Endothelial cell of umbilical vein (primary cell): ENCODE measurements at regions not wholly inside any gene's neighbourhood (a gene's known extent, or its start where the extent isn't known, plus 50 kb on each side); places are given as distances from the start of the nearest gene placed in this dataset.

ENCODE experiments used
- BruUV-seq: library from RNA; stranded (reverse); fragments of 400-500 nt; replicated peaks from 2 replicates; lab custom pipeline; 2021; lab: Mats Ljungman, UMichigan
- CTCF ChIA-PET: fragments of 300-600, 350-600 bp; sonication (Branson Sonifier 250); formaldehyde crosslinking; loops from one replicate; lab custom pipeline; 2021; ENCODE audit warnings: antibody characterized with exemption, inconsistent platforms; lab: Charles Lee
- POLR2A ChIA-PET: fragments of 300-600, 350-600 bp; sonication (Branson Sonifier 250); formaldehyde crosslinking; loops from one replicate; lab custom pipeline; 2021; ENCODE audit warnings: antibody characterized with exemption, inconsistent platforms; lab: Charles Lee
- DNase-seq: peaks from one replicate; pipeline ENCODE4 v3.0.0-alpha.2; 2011; ENCODE audit warnings: low read depth, low spot score
- FAIRE-seq: peaks from 2 replicates; lab custom pipeline; 2011; peaks lifted over from hg19 to GRCh38; lab: Jason Lieb, UNC
- H2AFZ ChIP-seq: 2 replicates; pipeline ENCODE4 v1.6.0; 2012; ENCODE audit warnings: low read depth, low read length, control low read depth, inconsistent platforms
- H3K27ac ChIP-seq: 2 replicates; pipeline ENCODE4 v1.5.1; 2011; ENCODE audit warnings: low read depth, mild to moderate bottlenecking, control low read depth, low read length, moderate library complexity; ENCODE audit not compliant: insufficient read depth
- H3K27me3 ChIP-seq, 2 experiments: 2 replicates each; pipeline versions ENCODE4 v1.6.0 to v1.6.1; 2011; ENCODE audit warnings: low read length in 2 of 2, mixed read lengths in 1 of 2; ENCODE audit not compliant: control insufficient read depth in 2 of 2, insufficient read depth in 2 of 2
- H3K36me3 ChIP-seq, 2 experiments: 2 replicates in 1 of 2; 3 replicates in 1 of 2; pipeline ENCODE4 v1.5.1; 2011; ENCODE audit warnings: low read length in 2 of 2, mild to moderate bottlenecking in 1 of 2, moderate library complexity in 1 of 2; ENCODE audit not compliant: control insufficient read depth in 2 of 2, insufficient read depth in 2 of 2; ENCODE audit errors: extremely low read depth in 1 of 2
- H3K4me1 ChIP-seq: 3 replicates; pipeline ENCODE4 v1.5.1; 2011; ENCODE audit warnings: mild to moderate bottlenecking, low read length; ENCODE audit not compliant: control insufficient read depth, insufficient read depth; ENCODE audit errors: extremely low read depth
- H3K4me2 ChIP-seq: 2 replicates; pipeline ENCODE4 v1.6.1; 2011; ENCODE audit warnings: low read length, control low read depth, mixed read lengths; ENCODE audit not compliant: insufficient read depth
- H3K4me3 ChIP-seq, 3 experiments: fragments of 200-600 bp in 1 of 3; sonication (generic), shearing (Covaris generic) in 1 of 3; replicated peaks in 1 of 3; 2 replicates each; pipeline ENCODE4 v1.5.1; 2011 to 2016; ENCODE audit warnings: control low read depth in 3 of 3, low read length in 3 of 3, mild to moderate bottlenecking in 2 of 3, inconsistent platforms in 1 of 3, low read depth in 1 of 3, moderate library complexity in 1 of 3; ENCODE audit not compliant: insufficient read depth in 1 of 3
- H3K79me2 ChIP-seq: 2 replicates; pipeline ENCODE4 v1.6.0; 2012; ENCODE audit warnings: low read length, inconsistent platforms; ENCODE audit not compliant: control insufficient read depth, insufficient read depth
- H3K9ac ChIP-seq: replicated peaks from 2 replicates; pipeline ENCODE3; 2011; ENCODE audit warnings: low read length, control low read depth; ENCODE audit not compliant: insufficient read depth; ENCODE audit errors: extremely low read depth
- H3K9me1 ChIP-seq: replicated peaks from 3 replicates; pipeline ENCODE4 v1.6.0; 2011; ENCODE audit warnings: mild to moderate bottlenecking, low read length; ENCODE audit not compliant: control insufficient read depth, insufficient read depth; ENCODE audit errors: extremely low read depth
- H3K9me3 ChIP-seq: replicated peaks from 2 replicates; pipeline ENCODE4 v1.5.1; 2012; ENCODE audit warnings: low read length, inconsistent platforms; ENCODE audit not compliant: control insufficient read depth, insufficient read depth
- H4K20me1 ChIP-seq: replicated peaks from 2 replicates; pipeline ENCODE3; 2011; ENCODE audit warnings: mild to moderate bottlenecking, low read length; ENCODE audit not compliant: control insufficient read depth, insufficient read depth; ENCODE audit errors: extremely low read depth
- CTCF ChIP-seq, 2 donors: IDR thresholded peaks; 1 replicate in 1 of 2; 2 replicates in 1 of 2; pipeline ENCODE4 v1.5.1; 2011; ENCODE audit warnings: low read length in 2 of 2, mild to moderate bottlenecking in 2 of 2, moderate library complexity in 2 of 2, control low read depth in 1 of 2, inconsistent platforms in 1 of 2, low read depth in 1 of 2; ENCODE audit not compliant: insufficient read depth in 1 of 2; ENCODE audit errors: extremely low read depth in 1 of 2
- EZH2 ChIP-seq: IDR thresholded peaks from 2 replicates; pipeline ENCODE4 v1.6.1; 2012; ENCODE audit warnings: borderline replicate concordance, low read depth, mild to moderate bottlenecking, moderate library complexity, low read length, inconsistent platforms; ENCODE audit not compliant: severe bottlenecking
- JUN ChIP-seq: IDR thresholded peaks from 2 replicates; pipeline ENCODE4 v1.6.1; 2011; ENCODE audit warnings: borderline replicate concordance, low read depth; ENCODE audit not compliant: insufficient read length, insufficient read depth
- MAX ChIP-seq: IDR thresholded peaks from 2 replicates; pipeline ENCODE4 v1.6.1; 2011; ENCODE audit not compliant: insufficient read depth, insufficient read length
- MYC ChIP-seq: IDR thresholded peaks from one replicate; pipeline ENCODE4 v1.6.1; 2011; ENCODE audit warnings: mild to moderate bottlenecking, low read depth, low read length
- POLR2A ChIP-seq: IDR thresholded peaks from 2 replicates; pipeline ENCODE4 v1.6.1; 2012; ENCODE audit warnings: low read depth, mild to moderate bottlenecking, control low read depth, low read length
- POLR2AphosphoS5 ChIP-seq: IDR thresholded peaks from 2 replicates; pipeline ENCODE4 v1.6.1; 2012; ENCODE audit warnings: low read depth, mild to moderate bottlenecking, control low read depth, low read length, moderate library complexity; ENCODE audit not compliant: insufficient read depth
- dilution Hi-C: fragments of 300-500 bp; cut with MboI; formaldehyde crosslinking; loops from one replicate; pipeline ENCODE4 v1.15.0; 2019; ENCODE audit warnings: low sequenced_read_pairs; ENCODE audit not compliant: extremely low pct_ligation_motif_present
- intact Hi-C: fragments of 100-400 bp; cut with micrococcal nuclease; formaldehyde crosslinking; loops from one replicate; pipeline ENCODE4 v1.10.0; 2022

- Histone ChIP-seq H3K9me1 (no peaks in the 10 kb centered on the region), H3K36me3 (no peaks in the 10 kb centered on the region), H3K9me3 (no peaks in the 10 kb centered on the region), H3K4me1 (no peaks in the 10 kb centered on the region), H3K27me3 (no peaks in the 10 kb centered on the region), H3K27ac (no peak overlapping the region), H3K79me2 (no peaks in the 10 kb centered on the region), H4K20me1 (no peaks in the 10 kb centered on the region), H3K4me2 (no peak overlapping the region), H3K4me3 (no peak overlapping the region), H3K9ac (no peak overlapping the region), H2AFZ (no peak overlapping the region)
- ChIA-PET POLR2A (no interaction called here), CTCF (interaction anchor here (1.2 to 1.6 kb wide), 3 partner anchors 10 to 20 kb away, joined by 3 read pairs; no protein-coding TSS in a partner anchor)
- intact Hi-C loops = no loop called here
- TF ChIP-seq CTCF (IDR thresholded peaks at IDR 0.05; ENCODE audit: extremely low read depth in 1 of 2, insufficient read depth in 1 of 2, low read depth in 1 of 2, low read length in 2 of 2) (no peak), POLR2A (no peak), EZH2 (no peak), POLR2AphosphoS5 (no peak), MYC (no peak), MAX (no peak), JUN (no peak)
- no peak for DNase-seq
- FAIRE-seq = no peak
- dilution Hi-C loops = no loop called here
- BruUV-seq = no TSS peak
Observed at GRCh38 chr20:11411765-11412164, 505.9 kb upstream of the BTBD3 start.
